Right lobe of liver (tissue), 4 donors: ENCODE measurements at regions not wholly inside any gene's neighbourhood (a gene's known extent, or its start where the extent isn't known, plus 50 kb on each side); places are given as distances from the start of the nearest gene placed in this dataset.

Source experiments
- CTCF ChIP-seq, 4 donors: fragments of 200-600 bp in 3 of 4; fragments of 450-650 bp in 1 of 4; IDR thresholded peaks; one replicate each; pipeline versions ENCODE4 v1.5.1 to v1.8.0; 2016 to 2022; ENCODE audit warnings: antibody characterized with exemption in 4 of 4, mild to moderate bottlenecking in 2 of 4
- POLR2A ChIP-seq: fragments of 450-650 bp; IDR thresholded peaks from one replicate; pipeline ENCODE4 v1.6.1; 2017; ENCODE audit warnings: antibody characterized with exemption, mild to moderate bottlenecking
- donor health status: DM: no; HTN: no; CAD: no.
- donor health status: DM: no; HTN: no; CAD: no.
- donor health status: DM: no; HTN: yes; CAD: no.

GRCh38 chr12:37565112-37565511 lies 751.5 kb upstream of the ALG10B start:
- TF ChIP-seq CTCF (IDR thresholded peaks at IDR 0.05), result no peak
- TF ChIP-seq POLR2A, result no peak
